GM18951 (cell line): ENCODE measurements at regions not wholly inside any gene's neighbourhood (a gene's known extent, or its start where the extent isn't known, plus 50 kb on each side); places are given as distances from the start of the nearest gene placed in this dataset.

Source experiments
- POLR2A ChIP-seq: IDR thresholded peaks from 4 replicates; pipeline ENCODE4 v1.6.1; 2011; ENCODE audit warnings: mild to moderate bottlenecking; ENCODE audit not compliant: insufficient read length, insufficient read depth; ENCODE audit errors: extremely low read depth
- in situ Hi-C: fragments of 300-500 bp; cut with MboI; formaldehyde crosslinking; loops from one replicate; pipeline ENCODE4 v1.12.0; 2022; ENCODE audit warnings: low sequenced_read_pairs, mixed read lengths, inconsistent platforms; ENCODE audit not compliant: unreplicated experiment

- no peak for TF ChIP-seq POLR2A
- in situ Hi-C loops, result loop anchor here (10.0 kb wide), 1 partner anchor 229 kb away; no protein-coding TSS in a partner anchor
These were observed 53.1 kb upstream of the BBS5 start for GRCh38 chr2:169426069-169426663.

GRCh38 chr2:169422120-169422519 lies 57.2 kb upstream of the BBS5 start:
- in situ Hi-C loops, result loop anchor here (10.0 kb wide), 1 partner anchor 233 kb away; no protein-coding TSS in a partner anchor
- no peak for TF ChIP-seq POLR2A

GRCh38 chr2:169415233-169415748 lies 53.0 kb upstream of the LRP2 start:
- no peak for TF ChIP-seq POLR2A
- in situ Hi-C loops, result no loop called here
